Osteoblast (primary cell): ENCODE measurements at regions not wholly inside any gene's neighbourhood (a gene's known extent, or its start where the extent isn't known, plus 50 kb on each side); places are given as distances from the start of the nearest gene placed in this dataset.

ENCODE experiments used
- DNase-seq: peaks from one replicate; pipeline ENCODE4 v3.0.0; 2011; ENCODE audit warnings: low spot score, mixed read lengths; ENCODE audit not compliant: insufficient read length; ENCODE audit errors: missing footprints
- H2AFZ ChIP-seq: 2 replicates; pipeline ENCODE4 v1.6.0; 2011; ENCODE audit warnings: mild to moderate bottlenecking, low read length
- H3K27ac ChIP-seq: 2 replicates; pipeline ENCODE4 v1.5.1; 2011; ENCODE audit warnings: mild to moderate bottlenecking, low read depth, low read length, moderate library complexity
- H3K27me3 ChIP-seq: 2 replicates; pipeline ENCODE4 v1.6.0; 2012; ENCODE audit warnings: mild to moderate bottlenecking, control low read depth, inconsistent platforms, low read length, moderate library complexity; ENCODE audit not compliant: insufficient read depth
- H3K36me3 ChIP-seq: 2 replicates; pipeline ENCODE4 v1.5.1; 2011; ENCODE audit warnings: mild to moderate bottlenecking, low read length, control low read depth, moderate library complexity; ENCODE audit not compliant: insufficient read depth
- H3K4me1 ChIP-seq: 2 replicates; pipeline ENCODE4 v1.5.1; 2011; ENCODE audit warnings: mild to moderate bottlenecking, low read length, control low read depth, moderate library complexity; ENCODE audit not compliant: insufficient read depth
- H3K4me2 ChIP-seq: 2 replicates; pipeline ENCODE4 v1.6.0; 2011; ENCODE audit warnings: mild to moderate bottlenecking, low read length; ENCODE audit not compliant: insufficient read depth
- H3K4me3 ChIP-seq: fragments of 200-600 bp; sonication (generic); 3 replicates; pipeline ENCODE4 v1.5.1; 2012; ENCODE audit warnings: mild to moderate bottlenecking, low read length, inconsistent platforms; ENCODE audit not compliant: insufficient read depth
- H3K79me2 ChIP-seq: 2 replicates; pipeline ENCODE4 v1.6.0; 2012; ENCODE audit warnings: mild to moderate bottlenecking, low read length, control low read depth, inconsistent platforms; ENCODE audit not compliant: insufficient read depth
- H3K9me3 ChIP-seq: 2 replicates; pipeline ENCODE4 v1.5.1; 2011; ENCODE audit warnings: low read depth, low read length, control low read depth
- H4K20me1 ChIP-seq: 2 replicates; pipeline ENCODE4 v1.6.0; 2012; ENCODE audit warnings: mild to moderate bottlenecking, low read length, control low read depth; ENCODE audit not compliant: insufficient read depth
- TF ChIP-seq, protein P1 (sequence below): IDR thresholded peaks from 2 replicates; pipeline ENCODE4 v1.5.1; 2011; ENCODE audit warnings: mild to moderate bottlenecking, low read depth, low read length, moderate library complexity; ENCODE audit errors: extremely low read depth

- H3K36me3 ChIP-seq: no peaks in the 10 kb centered on the region
- H3K4me3 ChIP-seq: no peak overlapping the region
- H3K27me3 ChIP-seq: no peaks in the 10 kb centered on the region
- no peak overlapping the region for H3K4me2 ChIP-seq
- H3K79me2 ChIP-seq: no peaks in the 10 kb centered on the region
- no peak for DNase-seq
- H3K9me3 ChIP-seq: peaks cover 2% of the 10 kb centered on the region
- H3K4me1 ChIP-seq: no peaks in the 10 kb centered on the region
- TF ChIP-seq, protein P1, sequence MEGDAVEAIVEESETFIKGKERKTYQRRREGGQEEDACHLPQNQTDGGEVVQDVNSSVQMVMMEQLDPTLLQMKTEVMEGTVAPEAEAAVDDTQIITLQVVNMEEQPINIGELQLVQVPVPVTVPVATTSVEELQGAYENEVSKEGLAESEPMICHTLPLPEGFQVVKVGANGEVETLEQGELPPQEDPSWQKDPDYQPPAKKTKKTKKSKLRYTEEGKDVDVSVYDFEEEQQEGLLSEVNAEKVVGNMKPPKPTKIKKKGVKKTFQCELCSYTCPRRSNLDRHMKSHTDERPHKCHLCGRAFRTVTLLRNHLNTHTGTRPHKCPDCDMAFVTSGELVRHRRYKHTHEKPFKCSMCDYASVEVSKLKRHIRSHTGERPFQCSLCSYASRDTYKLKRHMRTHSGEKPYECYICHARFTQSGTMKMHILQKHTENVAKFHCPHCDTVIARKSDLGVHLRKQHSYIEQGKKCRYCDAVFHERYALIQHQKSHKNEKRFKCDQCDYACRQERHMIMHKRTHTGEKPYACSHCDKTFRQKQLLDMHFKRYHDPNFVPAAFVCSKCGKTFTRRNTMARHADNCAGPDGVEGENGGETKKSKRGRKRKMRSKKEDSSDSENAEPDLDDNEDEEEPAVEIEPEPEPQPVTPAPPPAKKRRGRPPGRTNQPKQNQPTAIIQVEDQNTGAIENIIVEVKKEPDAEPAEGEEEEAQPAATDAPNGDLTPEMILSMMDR: no peak
- no peak overlapping the region for H2AFZ ChIP-seq
- H4K20me1 ChIP-seq: no peaks in the 10 kb centered on the region
- peak overlapping the region; percentile 65 for H3K27ac ChIP-seq
Observed at GRCh38 chr5:174355208-174355612, 309.7 kb downstream of the NSG2 start.

DNA sequence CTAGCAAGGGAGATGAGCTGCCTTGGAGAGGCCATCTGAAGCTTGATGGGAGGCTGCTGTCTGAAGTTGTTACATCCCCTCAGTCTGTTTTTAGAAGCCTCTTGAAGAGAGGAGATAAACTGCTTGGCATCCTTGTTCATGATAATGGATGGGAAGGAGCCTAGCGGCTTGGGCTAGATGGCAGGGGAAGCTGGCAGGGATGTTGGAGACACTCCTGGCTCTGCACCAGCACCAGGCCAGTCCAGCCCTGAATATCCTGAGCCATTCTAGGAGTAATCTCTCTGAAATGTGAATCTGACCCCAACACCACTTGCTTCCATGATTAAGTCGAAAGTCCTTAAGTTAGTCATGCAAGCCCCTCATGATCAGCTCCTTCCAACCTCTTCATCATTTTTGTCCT is 310.5 kb downstream of the NSG2 start:
- no peaks in the 10 kb centered on the region for H3K4me1 ChIP-seq
- no peaks in the 10 kb centered on the region for H3K27me3 ChIP-seq
- peak overlapping the region; percentile 65 for H3K27ac ChIP-seq
- no peak overlapping the region for H3K4me3 ChIP-seq
- TF ChIP-seq, protein P1: no peak
- H3K4me2 ChIP-seq: no peak overlapping the region
- H2AFZ ChIP-seq: no peak overlapping the region
- H4K20me1 ChIP-seq: no peaks in the 10 kb centered on the region
- no peaks in the 10 kb centered on the region for H3K36me3 ChIP-seq
- no peaks in the 10 kb centered on the region for H3K79me2 ChIP-seq
- no peak for DNase-seq
- peaks cover 2% of the 10 kb centered on the region for H3K9me3 ChIP-seq

DNA sequence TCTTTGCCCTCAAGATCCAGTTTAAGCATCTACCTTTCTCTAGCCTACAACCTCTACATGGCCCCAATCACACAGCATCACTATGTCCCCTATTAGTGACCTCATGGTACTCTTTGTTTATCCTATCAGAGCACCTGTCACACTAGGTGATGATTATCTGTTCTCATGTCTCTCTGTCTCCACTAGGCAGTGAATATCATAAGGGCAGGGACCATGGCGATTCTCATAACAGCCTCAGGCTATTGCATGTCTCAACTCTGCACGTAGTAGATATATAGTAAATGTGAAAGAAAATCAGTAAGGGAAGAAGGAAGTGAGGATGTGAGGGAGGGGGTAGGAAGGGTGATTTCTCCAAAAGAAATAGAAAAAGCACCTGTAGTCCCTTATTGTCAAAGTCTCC is 311.0 kb downstream of the NSG2 start:
- no peak overlapping the region for H2AFZ ChIP-seq
- H3K4me2 ChIP-seq: no peak overlapping the region
- no peaks in the 10 kb centered on the region for H3K27me3 ChIP-seq
- H3K79me2 ChIP-seq: no peaks in the 10 kb centered on the region
- TF ChIP-seq, protein P1: no peak
- H3K4me1 ChIP-seq: no peaks in the 10 kb centered on the region
- H3K27ac ChIP-seq: no peak overlapping the region
- H3K9me3 ChIP-seq: peaks cover 2% of the 10 kb centered on the region
- H4K20me1 ChIP-seq: no peaks in the 10 kb centered on the region
- H3K36me3 ChIP-seq: no peaks in the 10 kb centered on the region
- DNase-seq: no peak
- no peak overlapping the region for H3K4me3 ChIP-seq

GRCh38 chr5:174358276-174358675 is 312.8 kb downstream of the NSG2 start:
- Histone ChIP-seq H3K4me1 (no peaks in the 10 kb centered on the region), H3K36me3 (no peaks in the 10 kb centered on the region), H3K4me3 (no peak overlapping the region), H3K27ac (no peak overlapping the region), H3K27me3 (no peaks in the 10 kb centered on the region), H3K79me2 (no peaks in the 10 kb centered on the region), H3K4me2 (no peak overlapping the region), H3K9me3 (peaks cover 2% of the 10 kb centered on the region), H4K20me1 (no peaks in the 10 kb centered on the region), H2AFZ (no peak overlapping the region)
- TF ChIP-seq, protein P1: no peak
- DNase-seq: no peak
